ENCODE measurements at regions not wholly inside any gene's neighbourhood (a gene's known extent, or its start where the extent isn't known, plus 50 kb on each side); places are given as distances from the start of the nearest gene placed in this dataset.

- H3K36me3 ChIP-seq (replicated peaks in 1 of 2; ENCODE audit: control insufficient read depth in 2 of 2, insufficient read depth in 2 of 2, low read length in 2 of 2) = no peaks in the 10 kb centered on the region
- H2BK12ac ChIP-seq (ENCODE audit: low read length) = no peak overlapping the region
- no peak overlapping the region for H3K23ac ChIP-seq (ENCODE audit: low read depth, low read length, poor library complexity)
- no peak overlapping the region for H3K4ac ChIP-seq (ENCODE audit: low read length)
- no peaks in the 10 kb centered on the region for H3K9me3 ChIP-seq (replicated peaks in 1 of 2; ENCODE audit: control insufficient read depth in 2 of 2, insufficient read depth in 1 of 2, low read depth in 1 of 2, low read length in 2 of 2)
- no peak overlapping the region for H2AFZ ChIP-seq (ENCODE audit: low read length)
- H3K79me1 ChIP-seq (ENCODE audit: low read depth, low read length) = no peaks in the 10 kb centered on the region
- no peaks in the 10 kb centered on the region for H3K4me1 ChIP-seq (ENCODE audit: control insufficient read depth in 2 of 2, insufficient read depth in 1 of 2, low read depth in 1 of 2, low read length in 2 of 2)
- H3K27me3 ChIP-seq (ENCODE audit: control insufficient read depth in 3 of 3, insufficient read depth in 3 of 3, low read depth in 1 of 3, low read length in 3 of 3) = no peaks in the 10 kb centered on the region
- H3K9ac ChIP-seq (ENCODE audit: low read depth, low read length, poor library complexity) = no peak overlapping the region
- no peak overlapping the region for H2BK120ac ChIP-seq (ENCODE audit: low read depth, low read length)
- no peak overlapping the region for H2AK5ac ChIP-seq (ENCODE audit: low read depth, low read length)
- no peak overlapping the region for H2BK15ac ChIP-seq (ENCODE audit: low read length)
- DNase-seq (ENCODE audit: low spot score) = no peak
- H4K91ac ChIP-seq (ENCODE audit: low read depth, low read length, poor library complexity) = no peak overlapping the region
- H3K18ac ChIP-seq (ENCODE audit: low read length) = no peak overlapping the region
- no CpG with 5 or more reads among the region's 2 CpGs for WGBS, 2 donors (ENCODE audit: extremely low coverage in 2 of 2, insufficient read length in 2 of 2, insufficient replicate concordance in 1 of 2)
- no peak overlapping the region for H3K4me3 ChIP-seq (ENCODE audit: low read length in 2 of 2)
- H3K27ac ChIP-seq (replicated peaks; ENCODE audit: low read length) = no peak overlapping the region
- no peak overlapping the region for H4K8ac ChIP-seq (ENCODE audit: low read depth, low read length)
- no peak overlapping the region for H2BK5ac ChIP-seq (ENCODE audit: low read length)
- no peak overlapping the region for H3K14ac ChIP-seq (ENCODE audit: low read length)
- H3K4me2 ChIP-seq (ENCODE audit: insufficient read depth, low read length, poor library complexity, severe bottlenecking) = no peak overlapping the region
Observed at GRCh38 chr13:23516702-23517101, 53.5 kb upstream of the TNFRSF19 start.

GRCh38 chr13:23518231-23518630 lies 52.0 kb upstream of the TNFRSF19 start:
- H3K36me3 ChIP-seq (replicated peaks in 1 of 2; ENCODE audit: control insufficient read depth in 2 of 2, insufficient read depth in 2 of 2, low read length in 2 of 2) = no peaks in the 10 kb centered on the region
- H3K27ac ChIP-seq (replicated peaks; ENCODE audit: low read length) = no peak overlapping the region
- WGBS, 2 donors (ENCODE audit: extremely low coverage in 2 of 2, insufficient read length in 2 of 2, insufficient replicate concordance in 1 of 2) = no CpG with 5 or more reads among the region's 3 CpGs
- no peak overlapping the region for H2BK120ac ChIP-seq (ENCODE audit: low read depth, low read length)
- H3K4me2 ChIP-seq (ENCODE audit: insufficient read depth, low read length, poor library complexity, severe bottlenecking) = no peak overlapping the region
- no peak overlapping the region for H3K9ac ChIP-seq (ENCODE audit: low read depth, low read length, poor library complexity)
- no peak overlapping the region for H2BK12ac ChIP-seq (ENCODE audit: low read length)
- H3K79me1 ChIP-seq (ENCODE audit: low read depth, low read length) = no peaks in the 10 kb centered on the region
- no peak overlapping the region for H3K4me3 ChIP-seq (ENCODE audit: low read length in 2 of 2)
- no peak overlapping the region for H2AFZ ChIP-seq (ENCODE audit: low read length)
- H3K4ac ChIP-seq (ENCODE audit: low read length) = no peak overlapping the region
- H2AK5ac ChIP-seq (ENCODE audit: low read depth, low read length) = no peak overlapping the region
- H3K9me3 ChIP-seq (replicated peaks in 1 of 2; ENCODE audit: control insufficient read depth in 2 of 2, insufficient read depth in 1 of 2, low read depth in 1 of 2, low read length in 2 of 2) = no peaks in the 10 kb centered on the region
- no peak overlapping the region for H2BK5ac ChIP-seq (ENCODE audit: low read length)
- H3K14ac ChIP-seq (ENCODE audit: low read length) = no peak overlapping the region
- H3K23ac ChIP-seq (ENCODE audit: low read depth, low read length, poor library complexity) = no peak overlapping the region
- H3K4me1 ChIP-seq (ENCODE audit: control insufficient read depth in 2 of 2, insufficient read depth in 1 of 2, low read depth in 1 of 2, low read length in 2 of 2) = no peaks in the 10 kb centered on the region
- DNase-seq (ENCODE audit: low spot score) = no peak
- no peak overlapping the region for H3K18ac ChIP-seq (ENCODE audit: low read length)
- H2BK15ac ChIP-seq (ENCODE audit: low read length) = no peak overlapping the region
- H3K27me3 ChIP-seq (ENCODE audit: control insufficient read depth in 3 of 3, insufficient read depth in 3 of 3, low read depth in 1 of 3, low read length in 3 of 3) = no peaks in the 10 kb centered on the region
- no peak overlapping the region for H4K91ac ChIP-seq (ENCODE audit: low read depth, low read length, poor library complexity)
- H4K8ac ChIP-seq (ENCODE audit: low read depth, low read length) = no peak overlapping the region

Data from neuronal stem cell (in vitro differentiated cells).